K562 (cell line): ENCODE measurements at regions not wholly inside any gene's neighbourhood (a gene's known extent, or its start where the extent isn't known, plus 50 kb on each side); places are given as distances from the start of the nearest gene placed in this dataset.

Source experiments
- PCBP1 ChIP-seq: fragments of 200-400 bp; formaldehyde crosslinking; IDR thresholded peaks from 2 replicates; pipeline ENCODE4 v1.6.1; 2018; ENCODE audit warnings: mild to moderate bottlenecking, low read depth, low read length; ENCODE audit not compliant: poor library complexity, severe bottlenecking
- POLR2G ChIP-seq: fragments of 200-400 bp; formaldehyde crosslinking; IDR thresholded peaks from 2 replicates; pipeline ENCODE4 v1.6.1; 2017; ENCODE audit warnings: low read depth, mild to moderate bottlenecking, antibody characterized with exemption, low read length, moderate library complexity
- TF ChIP-seq, protein P1 (sequence below): fragments of 200-600 bp; sonication (generic); IDR thresholded peaks from one replicate; pipeline ENCODE4 v1.6.1; 2012; ENCODE audit warnings: mild to moderate bottlenecking, low read depth, low read length, inconsistent platforms
- TF ChIP-seq, protein P2 (sequence below), 2 experiments: fragments of 450-650 bp in 1 of 2; sonication (generic) in 1 of 2; formaldehyde crosslinking in 1 of 2; IDR thresholded peaks in 1 of 2; conservative IDR thresholded peaks in 1 of 2; 2 replicates each; pipeline versions ENCODE4 v1.6.1 to v1.8.1; 2016 to 2023; ENCODE audit warnings: mild to moderate bottlenecking in 2 of 2, moderate library complexity in 2 of 2, inconsistent platforms in 1 of 2, missing genetic modification reagents in 1 of 2

DNA sequence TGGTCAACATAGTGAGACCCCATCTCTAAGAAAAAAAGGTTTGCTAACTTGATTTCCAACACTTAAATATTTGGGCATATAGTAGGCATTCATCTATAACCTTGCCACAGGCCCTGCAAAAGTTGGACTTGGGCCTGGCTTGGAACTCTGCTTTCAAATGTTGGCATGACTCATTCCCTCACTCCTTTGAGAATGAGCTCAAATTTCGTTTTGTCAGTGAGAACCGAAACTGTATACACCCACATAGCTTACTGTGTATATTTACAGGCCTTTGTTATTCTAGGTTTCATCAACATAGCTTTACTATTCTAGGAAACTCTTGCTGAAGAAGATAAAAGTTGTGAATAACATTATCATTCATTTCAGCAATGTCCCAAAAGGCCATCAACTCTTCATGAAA, 88.7 kb upstream of the ELOVL6 start (continued):
- TF ChIP-seq, protein P1, sequence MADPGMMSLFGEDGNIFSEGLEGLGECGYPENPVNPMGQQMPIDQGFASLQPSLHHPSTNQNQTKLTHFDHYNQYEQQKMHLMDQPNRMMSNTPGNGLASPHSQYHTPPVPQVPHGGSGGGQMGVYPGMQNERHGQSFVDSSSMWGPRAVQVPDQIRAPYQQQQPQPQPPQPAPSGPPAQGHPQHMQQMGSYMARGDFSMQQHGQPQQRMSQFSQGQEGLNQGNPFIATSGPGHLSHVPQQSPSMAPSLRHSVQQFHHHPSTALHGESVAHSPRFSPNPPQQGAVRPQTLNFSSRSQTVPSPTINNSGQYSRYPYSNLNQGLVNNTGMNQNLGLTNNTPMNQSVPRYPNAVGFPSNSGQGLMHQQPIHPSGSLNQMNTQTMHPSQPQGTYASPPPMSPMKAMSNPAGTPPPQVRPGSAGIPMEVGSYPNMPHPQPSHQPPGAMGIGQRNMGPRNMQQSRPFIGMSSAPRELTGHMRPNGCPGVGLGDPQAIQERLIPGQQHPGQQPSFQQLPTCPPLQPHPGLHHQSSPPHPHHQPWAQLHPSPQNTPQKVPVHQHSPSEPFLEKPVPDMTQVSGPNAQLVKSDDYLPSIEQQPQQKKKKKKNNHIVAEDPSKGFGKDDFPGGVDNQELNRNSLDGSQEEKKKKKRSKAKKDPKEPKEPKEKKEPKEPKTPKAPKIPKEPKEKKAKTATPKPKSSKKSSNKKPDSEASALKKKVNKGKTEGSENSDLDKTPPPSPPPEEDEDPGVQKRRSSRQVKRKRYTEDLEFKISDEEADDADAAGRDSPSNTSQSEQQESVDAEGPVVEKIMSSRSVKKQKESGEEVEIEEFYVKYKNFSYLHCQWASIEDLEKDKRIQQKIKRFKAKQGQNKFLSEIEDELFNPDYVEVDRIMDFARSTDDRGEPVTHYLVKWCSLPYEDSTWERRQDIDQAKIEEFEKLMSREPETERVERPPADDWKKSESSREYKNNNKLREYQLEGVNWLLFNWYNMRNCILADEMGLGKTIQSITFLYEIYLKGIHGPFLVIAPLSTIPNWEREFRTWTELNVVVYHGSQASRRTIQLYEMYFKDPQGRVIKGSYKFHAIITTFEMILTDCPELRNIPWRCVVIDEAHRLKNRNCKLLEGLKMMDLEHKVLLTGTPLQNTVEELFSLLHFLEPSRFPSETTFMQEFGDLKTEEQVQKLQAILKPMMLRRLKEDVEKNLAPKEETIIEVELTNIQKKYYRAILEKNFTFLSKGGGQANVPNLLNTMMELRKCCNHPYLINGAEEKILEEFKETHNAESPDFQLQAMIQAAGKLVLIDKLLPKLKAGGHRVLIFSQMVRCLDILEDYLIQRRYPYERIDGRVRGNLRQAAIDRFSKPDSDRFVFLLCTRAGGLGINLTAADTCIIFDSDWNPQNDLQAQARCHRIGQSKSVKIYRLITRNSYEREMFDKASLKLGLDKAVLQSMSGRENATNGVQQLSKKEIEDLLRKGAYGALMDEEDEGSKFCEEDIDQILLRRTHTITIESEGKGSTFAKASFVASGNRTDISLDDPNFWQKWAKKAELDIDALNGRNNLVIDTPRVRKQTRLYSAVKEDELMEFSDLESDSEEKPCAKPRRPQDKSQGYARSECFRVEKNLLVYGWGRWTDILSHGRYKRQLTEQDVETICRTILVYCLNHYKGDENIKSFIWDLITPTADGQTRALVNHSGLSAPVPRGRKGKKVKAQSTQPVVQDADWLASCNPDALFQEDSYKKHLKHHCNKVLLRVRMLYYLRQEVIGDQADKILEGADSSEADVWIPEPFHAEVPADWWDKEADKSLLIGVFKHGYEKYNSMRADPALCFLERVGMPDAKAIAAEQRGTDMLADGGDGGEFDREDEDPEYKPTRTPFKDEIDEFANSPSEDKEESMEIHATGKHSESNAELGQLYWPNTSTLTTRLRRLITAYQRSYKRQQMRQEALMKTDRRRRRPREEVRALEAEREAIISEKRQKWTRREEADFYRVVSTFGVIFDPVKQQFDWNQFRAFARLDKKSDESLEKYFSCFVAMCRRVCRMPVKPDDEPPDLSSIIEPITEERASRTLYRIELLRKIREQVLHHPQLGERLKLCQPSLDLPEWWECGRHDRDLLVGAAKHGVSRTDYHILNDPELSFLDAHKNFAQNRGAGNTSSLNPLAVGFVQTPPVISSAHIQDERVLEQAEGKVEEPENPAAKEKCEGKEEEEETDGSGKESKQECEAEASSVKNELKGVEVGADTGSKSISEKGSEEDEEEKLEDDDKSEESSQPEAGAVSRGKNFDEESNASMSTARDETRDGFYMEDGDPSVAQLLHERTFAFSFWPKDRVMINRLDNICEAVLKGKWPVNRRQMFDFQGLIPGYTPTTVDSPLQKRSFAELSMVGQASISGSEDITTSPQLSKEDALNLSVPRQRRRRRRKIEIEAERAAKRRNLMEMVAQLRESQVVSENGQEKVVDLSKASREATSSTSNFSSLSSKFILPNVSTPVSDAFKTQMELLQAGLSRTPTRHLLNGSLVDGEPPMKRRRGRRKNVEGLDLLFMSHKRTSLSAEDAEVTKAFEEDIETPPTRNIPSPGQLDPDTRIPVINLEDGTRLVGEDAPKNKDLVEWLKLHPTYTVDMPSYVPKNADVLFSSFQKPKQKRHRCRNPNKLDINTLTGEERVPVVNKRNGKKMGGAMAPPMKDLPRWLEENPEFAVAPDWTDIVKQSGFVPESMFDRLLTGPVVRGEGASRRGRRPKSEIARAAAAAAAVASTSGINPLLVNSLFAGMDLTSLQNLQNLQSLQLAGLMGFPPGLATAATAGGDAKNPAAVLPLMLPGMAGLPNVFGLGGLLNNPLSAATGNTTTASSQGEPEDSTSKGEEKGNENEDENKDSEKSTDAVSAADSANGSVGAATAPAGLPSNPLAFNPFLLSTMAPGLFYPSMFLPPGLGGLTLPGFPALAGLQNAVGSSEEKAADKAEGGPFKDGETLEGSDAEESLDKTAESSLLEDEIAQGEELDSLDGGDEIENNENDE = no peak
- TF ChIP-seq PCBP1 = no peak
- TF ChIP-seq, protein P2, sequence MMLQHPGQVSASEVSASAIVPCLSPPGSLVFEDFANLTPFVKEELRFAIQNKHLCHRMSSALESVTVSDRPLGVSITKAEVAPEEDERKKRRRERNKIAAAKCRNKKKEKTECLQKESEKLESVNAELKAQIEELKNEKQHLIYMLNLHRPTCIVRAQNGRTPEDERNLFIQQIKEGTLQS (IDR thresholded peaks at IDR 0.05) = peak; percentile 61; the same call in 1 of the 2 replicates
- TF ChIP-seq, protein P2 (CRISPR knock-in tag; conservative IDR thresholded peaks at IDR 0.05) = no peak
- no peak for TF ChIP-seq POLR2G
